ENCODE measurements at regions not wholly inside any gene's neighbourhood (a gene's known extent, or its start where the extent isn't known, plus 50 kb on each side); places are given as distances from the start of the nearest gene placed in this dataset.
A peak's percentile ranks its signal among the peaks of the same experiment; 100 is the strongest.
"Not testable (repeated sequence)": the region's sequence is repeated elsewhere in the genome, so short reads cannot be mapped to it uniquely, and the experiment has no call there.

DNA sequence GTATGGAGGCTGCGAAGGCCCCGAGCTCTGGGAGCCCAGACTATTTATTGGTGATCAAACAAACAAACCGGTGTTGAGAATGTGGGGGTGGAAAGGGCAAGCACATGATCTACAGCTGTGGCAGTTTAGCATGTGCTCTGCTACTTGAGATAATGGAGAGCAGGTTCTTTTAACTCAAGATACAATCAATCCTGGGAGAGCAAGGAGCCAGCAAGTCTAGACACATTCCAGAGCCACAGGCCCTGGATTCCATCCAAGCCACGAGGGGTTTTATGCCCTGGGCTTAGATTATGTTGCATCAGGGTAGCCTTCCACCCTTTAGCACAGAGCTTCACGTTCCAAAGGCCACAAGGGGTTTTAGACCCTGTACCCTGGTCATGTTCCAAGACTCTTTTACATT is 355.9 kb upstream of the ARID1B start:
- not testable (repeated sequence) for DNase-seq (ENCODE audit: extremely low read depth in 1 of 2, low read depth in 1 of 2)

DNA sequence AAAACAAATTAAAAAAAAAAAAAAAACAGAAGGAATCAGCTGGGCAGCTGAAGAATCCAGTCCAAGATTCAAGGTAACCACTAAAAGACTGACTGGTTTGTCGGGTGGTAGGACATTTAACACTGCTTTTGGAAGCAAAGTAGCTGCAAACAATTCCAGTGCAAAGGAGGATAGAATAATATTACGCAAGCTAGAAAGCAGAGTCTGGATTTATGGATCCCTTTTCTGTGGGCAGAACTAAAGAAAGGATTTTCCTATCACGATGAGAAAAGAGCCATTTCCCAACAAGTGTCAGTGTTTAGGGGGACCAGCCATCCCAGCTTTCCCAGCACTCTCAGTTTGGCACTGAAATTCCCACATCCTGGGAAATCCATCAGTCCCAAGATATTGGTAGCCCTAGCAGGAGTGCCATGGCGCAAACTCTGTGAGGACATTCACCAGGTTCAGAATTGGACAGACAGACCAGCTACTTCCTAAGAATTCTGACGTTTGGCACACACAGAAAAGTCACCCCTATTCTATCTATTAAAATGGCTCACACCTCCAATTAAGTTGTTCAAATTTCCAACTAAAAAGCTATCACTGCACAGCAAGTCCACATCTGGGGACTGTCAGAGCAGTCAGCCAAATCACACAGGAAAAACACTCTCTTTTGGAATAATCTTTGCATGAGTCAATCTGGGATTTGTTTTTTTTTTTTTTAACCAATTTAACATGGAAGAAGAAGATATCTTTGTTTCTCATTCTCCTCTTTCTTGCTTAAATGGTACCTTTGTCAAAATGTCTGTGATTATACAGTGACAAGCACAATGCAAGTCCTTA is 356.8 kb upstream of the ARID1B start:
- no peak for DNase-seq (ENCODE audit: extremely low read depth in 1 of 2, low read depth in 1 of 2)

DNA sequence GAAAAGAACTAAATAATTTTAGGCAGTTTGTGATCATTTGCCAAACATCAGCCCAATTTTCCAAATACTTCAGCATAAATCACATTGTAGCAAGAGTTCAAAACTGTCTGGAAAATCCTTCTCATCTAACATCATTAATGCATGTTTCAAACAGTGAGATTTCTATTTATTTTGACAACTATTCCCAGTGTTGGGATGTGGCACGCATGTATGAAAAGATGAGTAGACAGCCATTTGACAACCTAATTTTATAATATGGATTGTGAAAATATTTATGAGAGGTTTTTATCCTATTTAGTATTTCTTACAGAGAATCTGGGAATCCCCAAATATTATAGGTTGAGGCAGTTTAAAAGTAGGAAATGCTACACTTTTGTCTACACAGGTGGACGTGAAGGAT is 357.6 kb upstream of the ARID1B start:
- no peak for DNase-seq (ENCODE audit: extremely low read depth in 1 of 2, low read depth in 1 of 2)

DNA sequence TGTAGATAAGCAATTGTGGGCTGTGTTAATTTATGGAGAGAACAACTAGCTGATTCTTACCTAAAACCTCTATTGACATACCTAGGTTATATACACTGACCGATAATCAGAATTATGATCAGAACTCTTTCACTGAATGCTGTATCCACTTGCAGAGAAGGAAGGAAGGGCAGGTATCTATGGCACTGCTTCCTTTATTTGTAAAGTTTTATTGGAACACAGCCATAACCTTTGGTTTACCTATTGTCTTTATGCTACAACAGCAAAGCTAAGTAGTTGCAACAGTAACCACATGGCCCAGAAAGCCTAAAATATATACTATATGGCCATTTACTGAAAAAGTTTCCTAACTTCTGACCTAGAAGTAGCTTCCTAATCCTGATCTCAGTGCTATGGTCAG is 358.9 kb upstream of the ARID1B start:
- no peak for DNase-seq (ENCODE audit: extremely low read depth in 1 of 2, low read depth in 1 of 2)

DNA sequence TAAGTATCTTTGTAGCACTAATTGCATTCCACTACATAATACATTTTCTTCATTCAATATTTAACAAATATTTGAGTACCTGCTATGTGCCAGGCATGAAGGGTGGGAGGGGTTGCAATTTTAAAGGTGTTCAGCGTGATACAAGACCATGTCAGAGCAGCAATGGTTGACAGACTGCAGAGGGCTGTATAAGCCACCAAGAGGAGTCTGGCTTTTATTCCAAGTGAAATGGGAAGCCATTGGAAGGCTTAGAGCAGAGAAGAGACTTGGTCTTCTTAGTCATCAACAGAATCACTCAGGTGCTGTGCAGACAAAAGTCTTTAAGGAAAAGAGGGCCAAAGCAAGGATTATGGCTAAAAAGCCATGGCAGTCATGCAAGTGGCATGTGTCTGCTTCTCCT is 360.8 kb upstream of the ARID1B start:
- no peak for DNase-seq (ENCODE audit: extremely low read depth in 1 of 2, low read depth in 1 of 2)

DNA sequence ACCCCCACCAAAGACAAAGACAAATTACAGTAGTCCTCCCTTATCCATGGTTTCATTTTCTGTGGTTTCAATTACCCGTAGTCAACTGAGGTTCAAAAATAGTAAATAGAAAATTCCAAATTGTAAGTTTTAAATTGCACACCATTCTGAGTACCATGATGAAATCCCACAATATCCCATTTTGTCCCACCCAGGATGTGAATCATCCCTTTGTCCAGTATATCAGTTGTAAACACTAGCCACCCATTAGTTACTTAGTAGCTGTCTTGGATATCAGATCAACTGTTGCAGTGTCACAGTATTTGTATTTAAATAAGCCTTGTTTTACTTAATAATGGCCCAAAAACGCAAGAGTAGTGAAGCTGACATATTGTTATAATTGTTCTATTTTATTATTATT is 364.0 kb upstream of the ARID1B start:
- no peak for DNase-seq (ENCODE audit: extremely low read depth in 1 of 2, low read depth in 1 of 2)

DNA sequence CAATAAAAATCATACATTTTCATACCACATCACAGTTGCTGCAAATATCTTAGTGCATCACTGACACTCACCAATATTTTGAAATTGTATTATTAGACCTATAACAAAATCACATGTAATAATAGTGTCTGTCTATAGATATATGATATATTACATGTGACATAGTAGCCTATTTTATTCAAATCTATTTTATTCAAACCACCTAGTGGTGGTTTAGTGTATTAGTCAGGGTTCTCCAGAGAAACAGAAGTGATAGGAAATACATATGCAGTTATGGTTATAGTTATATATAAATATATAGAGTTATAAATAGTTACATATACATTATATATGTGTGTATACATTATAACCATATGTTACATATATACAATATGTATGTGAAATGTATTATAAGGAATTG is 366.5 kb upstream of the ARID1B start:
- DNase-seq (ENCODE audit: extremely low read depth in 1 of 2, low read depth in 1 of 2), result no peak

DNA sequence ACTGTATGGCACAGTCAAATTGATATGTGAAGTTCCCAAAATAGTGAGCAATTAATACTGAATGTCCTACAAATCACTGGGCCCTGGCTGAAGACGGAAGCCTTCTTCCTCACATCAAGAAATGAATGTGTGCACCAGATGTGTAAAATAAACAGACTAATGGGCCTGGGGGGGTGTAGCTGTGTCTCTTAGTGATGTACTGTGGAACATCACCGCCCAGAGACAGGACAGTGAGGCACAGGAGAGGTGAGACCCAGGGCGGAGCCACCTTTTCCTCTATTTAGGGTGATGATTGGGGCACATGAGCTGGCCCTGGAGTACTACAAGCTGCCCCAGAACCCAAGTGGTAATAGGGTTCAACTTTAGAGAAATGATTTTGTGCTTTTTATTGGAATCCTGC is 368.5 kb upstream of the ARID1B start:
- DNase-seq (ENCODE audit: extremely low read depth in 1 of 2, low read depth in 1 of 2), result no peak

DNA sequence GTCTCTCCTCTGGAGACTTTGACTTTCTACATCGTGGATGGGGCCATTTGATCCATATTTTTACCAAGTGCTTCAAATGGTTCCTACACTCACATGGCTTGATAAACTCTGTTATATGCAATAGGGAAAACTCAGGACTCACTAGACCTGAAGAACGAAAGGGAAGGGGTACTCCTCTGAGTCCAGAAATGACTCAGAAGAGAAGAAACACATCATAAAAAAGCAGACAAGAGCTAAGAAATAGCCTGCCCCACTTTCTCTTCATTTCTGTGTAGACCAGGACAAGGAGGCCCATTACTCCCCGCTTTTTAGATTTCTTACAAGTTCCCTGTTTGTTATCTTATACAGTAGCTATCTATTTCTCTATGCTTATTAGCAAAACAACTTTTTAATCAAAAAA is 369.8 kb upstream of the ARID1B start:
- DNase-seq (ENCODE audit: extremely low read depth in 1 of 2, low read depth in 1 of 2), result no peak

DNA sequence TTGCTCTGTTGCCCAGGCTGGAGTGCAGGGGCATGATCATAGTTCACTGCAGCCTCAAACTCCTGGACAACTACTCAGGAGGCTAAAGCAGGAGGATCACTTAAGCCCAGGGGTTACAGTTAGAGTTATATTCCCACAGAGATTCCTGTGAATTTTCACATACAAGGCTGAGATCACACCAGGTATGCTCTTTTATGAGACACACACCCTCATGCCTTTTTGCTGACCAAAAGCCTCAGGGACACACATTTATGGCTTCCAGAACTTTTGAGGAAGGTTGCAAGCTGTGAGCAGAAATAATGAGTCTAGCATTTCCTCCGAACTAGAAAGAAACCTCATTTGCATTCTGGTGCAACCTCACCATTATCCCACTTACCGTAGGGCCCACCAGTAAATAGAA is 370.5 kb upstream of the ARID1B start:
- no peak for DNase-seq (ENCODE audit: extremely low read depth in 1 of 2, low read depth in 1 of 2)

DNA sequence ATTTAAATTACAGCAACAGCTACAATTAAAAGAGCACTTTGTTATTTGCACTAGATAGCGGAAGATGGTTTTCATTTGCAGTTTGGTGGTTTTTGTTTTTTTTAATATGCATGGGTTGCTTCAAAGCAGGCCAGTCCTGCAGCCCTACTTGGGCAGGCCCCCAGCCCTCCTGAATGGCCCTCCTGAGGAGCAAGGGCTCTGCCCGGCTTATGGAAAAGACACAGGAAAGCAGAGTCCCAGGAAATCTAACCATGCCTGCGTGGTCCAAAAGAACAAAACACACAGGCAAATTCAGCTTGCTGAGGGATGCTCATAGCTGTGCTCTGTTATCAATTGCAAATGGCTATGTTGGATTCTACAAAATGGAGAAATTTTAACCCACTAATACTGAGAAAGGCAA is 371.1 kb upstream of the ARID1B start:
- no peak for DNase-seq (ENCODE audit: extremely low read depth in 1 of 2, low read depth in 1 of 2)

DNA sequence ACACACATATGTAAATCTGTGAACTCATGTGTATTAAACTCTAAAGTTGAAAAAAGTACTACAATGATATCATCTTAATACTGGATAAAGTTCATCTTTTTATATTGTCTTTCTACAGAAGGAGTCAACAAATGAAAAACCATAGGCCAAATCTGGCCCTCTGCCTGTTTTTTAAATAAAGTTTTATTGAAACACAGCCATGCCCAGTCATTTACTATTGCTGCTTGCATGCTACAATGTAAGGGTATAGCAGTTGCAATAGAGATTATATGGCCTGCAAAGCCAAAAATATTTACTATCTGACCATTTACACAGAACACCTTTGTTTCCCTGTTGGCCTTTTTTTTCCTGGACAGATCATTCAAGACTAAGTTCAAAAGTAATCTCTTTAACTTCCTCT is 374.6 kb upstream of the ARID1B start:
- no peak for DNase-seq (ENCODE audit: extremely low read depth in 1 of 2, low read depth in 1 of 2)

DNA sequence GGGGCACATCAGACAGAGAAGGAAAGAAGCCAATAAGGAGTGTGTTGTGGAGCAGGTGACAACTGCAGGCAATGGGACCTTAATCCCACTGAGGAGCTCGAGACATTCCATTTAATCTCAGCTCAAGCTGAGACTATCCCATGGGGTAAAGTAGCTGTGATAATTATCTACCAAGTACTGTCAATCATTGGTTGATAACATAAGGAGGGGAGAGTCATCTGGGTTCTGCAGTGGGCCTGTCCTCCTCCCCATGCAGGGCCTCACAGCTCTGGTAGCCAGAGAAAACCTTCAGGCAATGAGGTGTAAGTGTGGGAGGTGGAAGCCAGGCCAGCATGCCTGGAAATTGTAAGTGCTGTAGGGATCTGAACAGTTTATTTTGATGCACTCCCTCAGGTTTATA is 375.0 kb upstream of the ARID1B start:
- no peak for DNase-seq (ENCODE audit: extremely low read depth in 1 of 2, low read depth in 1 of 2)

DNA sequence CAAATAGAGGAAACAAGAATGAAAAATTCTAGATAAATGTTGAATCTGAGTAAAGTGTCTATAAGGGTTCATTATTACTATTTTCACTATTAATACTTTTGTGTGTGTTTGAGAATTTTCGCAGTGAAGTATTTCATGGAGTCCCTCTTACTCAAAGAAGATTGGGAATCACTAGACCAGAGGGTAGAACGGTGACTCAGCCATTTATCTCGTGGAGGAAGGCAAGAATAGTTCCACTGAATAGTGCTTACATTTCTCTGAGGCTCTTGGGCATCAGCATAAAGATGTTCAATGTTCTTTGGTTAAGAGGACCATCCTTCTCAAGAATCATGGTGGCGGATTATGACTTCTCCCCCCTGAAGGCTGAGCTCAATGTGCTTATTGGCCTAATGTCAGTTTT is 376.7 kb upstream of the ARID1B start:
- no peak for DNase-seq (ENCODE audit: extremely low read depth in 1 of 2, low read depth in 1 of 2)

DNA sequence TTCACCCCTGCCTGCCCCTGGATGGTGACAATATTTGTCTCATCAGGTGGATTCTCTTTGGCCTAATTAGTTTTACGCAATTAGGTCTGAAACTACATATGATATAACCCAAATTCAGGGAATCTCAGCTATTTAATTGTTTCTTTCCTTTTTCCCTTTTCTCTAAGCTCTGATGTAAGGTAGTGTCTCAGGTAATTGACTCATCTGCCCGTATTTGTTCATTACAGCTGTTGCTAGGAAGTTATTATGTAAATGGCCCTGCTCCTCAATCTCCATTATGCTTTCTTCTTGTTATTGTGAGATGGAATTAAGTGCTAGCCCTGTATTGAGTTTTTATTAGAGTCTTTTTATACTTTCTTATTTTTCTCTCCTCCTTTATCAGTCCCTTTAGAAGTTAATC is 378.2 kb upstream of the ARID1B start:
- DNase-seq (ENCODE audit: extremely low read depth in 1 of 2, low read depth in 1 of 2), result no peak

DNA sequence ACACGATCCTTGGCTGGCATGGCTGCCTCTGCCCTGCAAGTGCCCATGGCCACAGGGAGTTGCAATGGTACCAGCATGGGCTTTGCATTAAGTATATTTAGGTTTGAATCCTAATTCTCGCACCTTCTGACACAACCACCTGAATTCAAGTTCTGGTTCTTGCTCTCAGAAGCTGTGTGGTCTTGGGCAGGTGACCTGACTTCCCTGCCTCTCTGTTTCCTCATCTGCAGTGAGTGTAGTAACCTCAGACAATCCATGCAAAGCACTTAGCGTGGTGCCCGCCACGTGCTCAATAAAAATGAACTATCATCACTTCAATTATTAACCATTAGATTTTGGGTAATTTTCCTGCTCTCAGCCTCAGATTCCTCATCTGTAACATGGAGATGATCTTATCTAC is 378.8 kb upstream of the ARID1B start:
- DNase-seq (ENCODE audit: extremely low read depth in 1 of 2, low read depth in 1 of 2), result no peak

DNA sequence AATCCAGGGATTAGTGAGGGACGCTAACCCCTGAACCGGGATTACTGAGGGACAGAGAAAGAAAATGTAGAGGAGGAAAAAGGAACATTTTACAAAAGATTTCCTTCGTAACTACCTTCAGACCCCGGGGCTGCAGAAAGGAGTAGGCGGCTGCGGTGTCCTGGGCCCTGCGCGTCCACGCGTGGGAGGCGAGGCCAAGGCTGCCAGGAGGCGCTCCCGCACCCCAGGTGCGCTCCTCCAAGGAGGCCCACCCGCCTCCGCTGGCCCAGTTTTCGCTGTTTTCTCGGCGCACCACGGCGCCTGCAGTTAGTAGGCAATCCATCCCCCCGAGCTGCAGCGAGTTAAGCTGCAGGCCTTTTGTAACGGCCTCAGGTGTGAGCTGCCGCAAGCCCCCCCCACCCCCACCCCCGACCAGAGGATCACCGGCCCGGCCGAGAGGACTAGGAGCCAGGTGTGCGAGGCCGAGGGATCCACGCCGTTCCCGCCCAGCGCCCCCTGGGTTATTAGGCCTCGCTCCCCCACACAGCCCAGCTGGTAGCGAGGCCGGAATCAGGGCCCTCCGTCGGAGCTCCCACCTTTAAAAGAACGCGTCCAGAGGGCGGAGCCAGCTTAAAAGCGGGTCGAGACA is 380.3 kb upstream of the ARID1B start:
- no peak for DNase-seq (ENCODE audit: extremely low read depth in 1 of 2, low read depth in 1 of 2)

DNA sequence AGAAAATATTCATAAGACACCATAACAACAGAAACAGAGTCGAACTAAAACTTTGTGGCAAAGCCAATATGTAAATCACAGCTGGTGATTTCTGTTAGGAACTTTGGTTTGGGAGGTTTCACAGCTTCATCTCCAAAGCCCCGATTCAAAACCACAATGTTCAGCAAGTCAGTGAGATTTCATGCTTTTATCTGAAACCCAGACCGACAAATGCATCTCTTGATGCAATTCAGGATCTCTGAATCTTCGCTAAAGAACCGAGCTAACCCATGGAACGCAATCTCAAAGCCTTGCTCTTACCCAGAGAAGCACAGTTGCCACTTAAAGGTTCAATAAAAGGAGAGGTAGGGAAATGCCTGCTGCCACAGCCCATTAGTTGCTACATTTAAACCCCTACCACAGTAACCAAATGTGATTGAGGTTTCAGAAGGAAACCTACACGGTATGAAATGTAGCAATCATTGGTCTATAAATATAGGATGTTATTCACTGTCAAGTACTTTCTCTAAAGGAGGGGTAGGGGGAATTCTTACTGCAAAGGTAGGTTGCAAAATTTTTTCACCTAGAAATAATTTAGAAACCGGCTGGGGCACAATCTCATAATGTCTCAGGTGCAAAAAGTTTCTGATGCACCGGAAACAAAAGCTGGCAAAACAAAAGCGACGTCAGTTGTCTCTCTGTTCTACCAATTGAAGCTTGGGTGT is 381.0 kb upstream of the ARID1B start:
- DNase-seq (ENCODE audit: extremely low read depth in 1 of 2, low read depth in 1 of 2), result no peak

DNA sequence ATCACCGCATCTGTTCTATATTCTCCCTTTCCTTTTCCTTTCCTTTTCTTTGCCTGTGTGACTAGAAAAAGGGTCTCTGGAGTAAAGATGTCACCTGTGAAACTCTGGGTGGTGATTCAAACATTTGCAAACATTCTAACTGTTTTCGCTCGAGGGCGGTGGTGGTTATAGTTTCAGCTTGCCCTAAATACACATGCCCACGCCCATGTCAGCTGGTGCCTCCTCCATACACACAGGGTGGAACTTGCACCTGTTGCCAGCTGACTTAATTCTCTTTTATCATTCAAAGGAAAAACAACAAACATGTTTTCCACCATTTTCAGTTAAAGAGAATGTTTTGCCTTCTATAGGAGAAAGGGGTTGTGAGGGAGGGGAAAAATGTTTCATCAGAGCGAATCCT is 381.9 kb upstream of the ARID1B start:
- peak in 1 of 2 donors; percentile 24 for DNase-seq (ENCODE audit: extremely low read depth in 1 of 2, low read depth in 1 of 2)

DNA sequence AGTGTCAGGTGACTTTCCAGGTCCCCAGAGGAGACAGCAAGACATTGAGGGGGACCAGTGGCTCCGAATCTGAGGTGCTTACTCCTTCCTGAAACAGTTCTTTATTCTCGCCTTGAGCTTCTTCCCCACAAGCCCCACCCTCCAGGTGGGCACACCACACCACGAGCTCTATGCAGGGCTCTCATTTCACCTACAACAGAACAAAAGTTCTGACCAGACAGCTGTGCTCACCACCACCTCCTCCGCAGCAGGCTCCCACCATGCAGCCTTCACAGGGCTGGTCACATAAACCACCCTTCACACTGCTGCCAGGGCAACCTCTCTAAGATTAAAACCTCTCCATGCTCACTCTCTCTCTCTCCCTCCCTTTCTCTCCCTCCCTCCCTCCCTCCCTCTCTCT is 384.5 kb upstream of the ARID1B start:
- DNase-seq (ENCODE audit: extremely low read depth in 1 of 2, low read depth in 1 of 2), result no peak

DNA sequence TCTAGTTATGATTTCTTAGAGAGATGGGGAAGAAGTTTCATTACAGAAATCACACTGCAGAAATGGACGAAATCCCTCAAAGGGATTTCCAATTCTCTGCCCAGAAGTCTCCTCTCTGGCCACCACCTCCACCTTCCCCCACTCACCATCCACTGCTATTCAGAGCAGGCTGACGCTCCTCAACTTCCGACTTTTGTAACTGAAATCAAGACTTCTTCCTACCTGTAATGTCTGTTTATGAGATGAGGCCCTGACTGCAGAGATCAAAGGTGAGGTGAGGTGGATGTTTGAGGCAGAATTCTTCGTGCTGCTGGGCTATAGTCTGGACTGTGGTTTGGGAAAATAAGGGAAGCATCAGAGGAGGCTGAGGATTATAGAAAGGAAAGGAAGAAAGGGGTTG is 385.2 kb upstream of the ARID1B start:
- DNase-seq (ENCODE audit: extremely low read depth in 1 of 2, low read depth in 1 of 2), result no peak

DNA sequence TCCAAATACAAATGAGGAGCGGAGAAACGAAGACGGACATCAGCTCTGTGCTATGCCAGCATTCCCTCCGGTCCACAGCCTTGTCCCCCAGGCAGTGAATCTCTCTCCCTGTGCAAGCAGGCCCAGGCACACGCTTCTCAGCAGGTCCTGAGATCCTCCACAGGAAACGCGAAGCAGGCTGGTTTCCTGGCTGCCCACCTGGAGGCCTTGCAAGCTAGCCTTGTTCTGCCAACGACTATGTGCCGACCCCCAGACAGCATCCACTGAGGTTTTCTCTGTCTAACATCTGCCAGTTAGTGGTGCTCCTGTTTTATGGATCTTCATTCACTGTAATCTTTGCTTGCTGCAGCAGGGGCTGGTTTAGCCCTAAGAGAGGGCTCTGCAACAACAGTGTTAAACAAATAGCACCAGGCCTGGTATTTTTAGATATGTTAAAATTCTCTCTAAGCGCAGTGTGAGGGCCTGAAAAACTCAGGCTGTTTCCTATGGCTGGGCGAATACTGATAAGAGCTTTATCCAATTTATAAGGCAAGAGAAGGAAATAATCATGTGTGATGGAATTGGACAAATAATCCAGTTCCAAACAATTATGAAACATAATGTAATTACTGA is 386.0 kb upstream of the ARID1B start:
- no peak for DNase-seq (ENCODE audit: extremely low read depth in 1 of 2, low read depth in 1 of 2)
